RWPE1 (cell line): ENCODE measurements at regions not wholly inside any gene's neighbourhood (a gene's known extent, or its start where the extent isn't known, plus 50 kb on each side); places are given as distances from the start of the nearest gene placed in this dataset.

ENCODE experiments used
- CTCF ChIA-PET: fragments of 350-600 bp; sonication (Branson Sonifier 250); formaldehyde crosslinking; extraction: SDS; loops from one replicate; lab custom pipeline; 2021; lab: Yijun Ruan, JAX
- POLR2A ChIA-PET: fragments of 400-600 bp; formaldehyde crosslinking; extraction: SDS; loops from one replicate; lab custom pipeline; 2020; ENCODE audit warnings: antibody characterized with exemption; ENCODE audit not compliant: low non-redundant PET; lab: Yijun Ruan, JAX
- DNase-seq: peaks from one replicate; pipeline ENCODE4 v3.0.0; 2012; ENCODE audit warnings: low spot score
- H3K27ac ChIP-seq: fragments of 450-650 bp; 2 replicates; pipeline ENCODE4 v1.5.1; 2017
- TF ChIP-seq, protein P1 (sequence below): fragments of 450-650 bp; conservative IDR thresholded peaks from 2 replicates; pipeline ENCODE4 v1.5.1; 2017; ENCODE audit warnings: low read depth, mild to moderate bottlenecking

DNA sequence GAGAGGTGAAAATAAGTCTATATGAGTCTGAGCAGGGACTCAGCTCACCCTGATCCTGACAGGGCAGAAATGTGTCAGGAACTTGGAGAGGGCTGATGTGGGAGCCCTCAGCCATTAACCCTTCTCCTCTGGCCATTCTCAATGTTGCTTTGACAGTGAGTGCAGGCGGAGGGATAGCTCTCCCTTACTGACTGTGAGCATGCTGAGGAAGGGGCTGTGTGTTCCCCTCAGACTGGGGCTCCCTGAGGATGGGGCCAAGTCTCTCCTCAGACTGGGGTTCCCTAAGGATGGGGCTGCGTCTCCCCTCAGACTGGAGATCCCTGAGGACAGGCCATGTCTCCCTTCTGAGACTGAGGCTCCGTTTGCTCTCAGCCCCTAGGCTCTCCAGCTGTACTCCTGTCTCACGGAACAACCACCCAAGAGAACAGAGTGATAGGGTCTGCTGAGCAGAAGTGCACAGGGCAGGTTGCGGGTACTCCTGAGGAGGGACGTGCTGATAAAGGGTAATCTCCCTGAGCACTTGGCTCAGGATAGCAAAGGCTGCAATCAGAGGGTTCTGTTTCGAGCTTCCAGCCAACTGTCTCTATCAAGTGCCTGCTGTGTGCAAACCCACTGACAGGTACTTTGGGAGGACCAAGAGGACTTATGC lies 141.0 kb downstream of the MRPL14 start:
- POLR2A ChIA-PET: no interaction called here
- DNase-seq: no peak
- CTCF ChIA-PET: interaction anchor here (0.5 kb wide), 1 partner anchor 93 kb away, joined by 3 read pairs; no protein-coding TSS in a partner anchor
- no peak overlapping the region for H3K27ac ChIP-seq
- TF ChIP-seq, protein P1, sequence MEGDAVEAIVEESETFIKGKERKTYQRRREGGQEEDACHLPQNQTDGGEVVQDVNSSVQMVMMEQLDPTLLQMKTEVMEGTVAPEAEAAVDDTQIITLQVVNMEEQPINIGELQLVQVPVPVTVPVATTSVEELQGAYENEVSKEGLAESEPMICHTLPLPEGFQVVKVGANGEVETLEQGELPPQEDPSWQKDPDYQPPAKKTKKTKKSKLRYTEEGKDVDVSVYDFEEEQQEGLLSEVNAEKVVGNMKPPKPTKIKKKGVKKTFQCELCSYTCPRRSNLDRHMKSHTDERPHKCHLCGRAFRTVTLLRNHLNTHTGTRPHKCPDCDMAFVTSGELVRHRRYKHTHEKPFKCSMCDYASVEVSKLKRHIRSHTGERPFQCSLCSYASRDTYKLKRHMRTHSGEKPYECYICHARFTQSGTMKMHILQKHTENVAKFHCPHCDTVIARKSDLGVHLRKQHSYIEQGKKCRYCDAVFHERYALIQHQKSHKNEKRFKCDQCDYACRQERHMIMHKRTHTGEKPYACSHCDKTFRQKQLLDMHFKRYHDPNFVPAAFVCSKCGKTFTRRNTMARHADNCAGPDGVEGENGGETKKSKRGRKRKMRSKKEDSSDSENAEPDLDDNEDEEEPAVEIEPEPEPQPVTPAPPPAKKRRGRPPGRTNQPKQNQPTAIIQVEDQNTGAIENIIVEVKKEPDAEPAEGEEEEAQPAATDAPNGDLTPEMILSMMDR: no peak

GRCh38 chr6:43985329-43985728 lies 141.9 kb downstream of the MRPL14 start:
- CTCF ChIA-PET: no interaction called here
- no peak for DNase-seq
- POLR2A ChIA-PET: no interaction called here
- TF ChIP-seq, protein P1: no peak
- no peak overlapping the region for H3K27ac ChIP-seq

DNA sequence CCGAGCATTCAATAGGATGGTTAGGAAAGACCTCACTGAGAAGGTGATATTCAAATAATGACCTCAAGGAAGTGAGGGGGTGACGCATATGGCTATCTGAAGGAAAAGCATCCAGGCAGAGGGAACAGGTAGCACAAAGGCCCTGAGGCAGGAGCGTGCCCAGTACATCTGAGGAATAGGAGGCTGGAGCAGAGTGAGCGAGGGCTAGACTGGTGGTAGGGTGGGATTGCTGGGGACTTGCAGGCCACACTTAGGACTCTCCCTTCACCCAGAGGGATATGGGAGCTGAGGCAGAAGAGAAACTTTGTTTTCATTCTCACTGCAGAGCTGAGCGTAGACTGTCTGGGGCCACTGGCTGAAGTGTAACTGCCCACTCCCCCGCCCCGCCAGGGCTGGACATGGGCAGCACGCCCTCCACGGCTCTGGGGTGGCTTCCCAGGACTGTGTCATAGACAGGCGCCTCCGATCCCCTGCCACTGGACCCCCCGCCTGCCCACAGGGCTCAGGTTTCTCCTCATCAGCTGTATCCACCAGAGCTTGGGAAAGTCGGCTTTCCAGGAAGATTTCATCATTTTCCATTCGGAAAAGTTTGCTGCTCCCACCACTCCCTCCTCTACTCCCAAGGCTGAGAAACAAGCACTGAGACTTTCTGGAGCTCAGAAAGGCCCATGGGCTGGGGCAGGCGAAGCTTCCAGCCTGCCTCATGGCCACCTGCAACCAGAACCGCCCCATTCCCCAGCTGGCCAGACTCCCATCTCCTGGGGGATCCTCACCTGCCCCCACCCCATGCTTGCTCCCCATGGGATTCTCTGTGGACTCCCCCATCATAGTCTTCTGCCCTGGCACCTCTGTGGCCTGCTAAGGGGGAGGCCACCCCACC lies 142.6 kb downstream of the MRPL14 start:
- TF ChIP-seq, protein P1: no peak
- no peak overlapping the region for H3K27ac ChIP-seq
- DNase-seq: no peak
- ChIA-PET CTCF (no interaction called here), POLR2A (no interaction called here)

DNA sequence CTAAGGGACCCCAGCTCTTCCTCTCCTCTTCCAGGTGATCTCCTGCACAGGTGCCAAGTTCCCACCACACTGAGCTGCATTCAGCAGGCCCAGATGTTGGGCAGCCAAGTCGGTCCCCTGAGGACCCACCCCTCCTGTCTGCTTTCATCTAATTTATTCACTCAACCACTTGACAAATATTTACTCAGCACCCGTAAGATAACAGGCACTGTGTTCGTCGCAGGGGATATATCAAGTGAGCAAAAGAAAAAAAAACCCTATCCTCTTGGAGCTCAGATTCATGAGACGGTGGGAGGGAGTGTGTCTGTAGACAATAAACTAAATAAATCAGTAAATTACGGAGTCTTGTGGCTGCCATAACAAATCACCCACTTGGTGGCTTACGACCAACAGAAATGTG lies 143.6 kb downstream of the MRPL14 start:
- TF ChIP-seq, protein P1: no peak
- CTCF ChIA-PET: interaction anchor here (0.6 kb wide), 1 partner anchor 43 kb away, joined by 3 read pairs; no protein-coding TSS in a partner anchor
- no peak for DNase-seq
- H3K27ac ChIP-seq: no peak overlapping the region
- POLR2A ChIA-PET: no interaction called here

GRCh38 chr6:43983191-43983590 lies 144.1 kb downstream of the MRPL14 start:
- DNase-seq: no peak
- POLR2A ChIA-PET: no interaction called here
- TF ChIP-seq, protein P1: no peak
- H3K27ac ChIP-seq: no peak overlapping the region
- CTCF ChIA-PET: interaction anchor here (0.6 kb wide), 1 partner anchor 44 kb away, joined by 3 read pairs; no protein-coding TSS in a partner anchor

GRCh38 chr6:43982084-43982625 lies 145.1 kb downstream of the MRPL14 start:
- TF ChIP-seq, protein P1: no peak
- CTCF ChIA-PET: no interaction called here
- no peak for DNase-seq
- POLR2A ChIA-PET: no interaction called here
- H3K27ac ChIP-seq: no peak overlapping the region
